RPMI8226 (cell line): ENCODE measurements at regions not wholly inside any gene's neighbourhood (a gene's known extent, or its start where the extent isn't known, plus 50 kb on each side); places are given as distances from the start of the nearest gene placed in this dataset.
"Not testable (repeated sequence)": the region's sequence is repeated elsewhere in the genome, so short reads cannot be mapped to it uniquely, and the experiment has no call there.

Experiments
- DNase-seq: peaks from one replicate; pipeline ENCODE4 v3.0.0-alpha.2; 2015

DNA sequence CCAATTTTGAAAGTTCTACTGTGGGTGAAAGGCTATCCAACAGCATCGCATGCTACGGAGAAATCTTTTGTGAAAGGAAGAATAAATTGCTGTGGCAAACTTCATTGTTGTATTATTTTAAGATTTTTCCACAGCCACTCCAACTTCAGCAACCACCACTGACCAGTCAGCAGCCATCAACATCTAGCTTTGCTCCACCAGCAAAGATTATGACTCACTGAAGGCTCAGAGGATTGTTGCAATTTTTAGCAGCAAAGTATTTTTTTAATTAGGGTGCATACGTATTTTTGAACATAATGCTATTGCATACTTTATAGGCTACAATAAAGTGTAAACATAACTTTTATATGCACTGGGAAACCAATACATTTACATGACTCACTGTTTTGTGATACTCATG lies 493.5 kb downstream of the TFAP2A start:
- no peak for DNase-seq

DNA sequence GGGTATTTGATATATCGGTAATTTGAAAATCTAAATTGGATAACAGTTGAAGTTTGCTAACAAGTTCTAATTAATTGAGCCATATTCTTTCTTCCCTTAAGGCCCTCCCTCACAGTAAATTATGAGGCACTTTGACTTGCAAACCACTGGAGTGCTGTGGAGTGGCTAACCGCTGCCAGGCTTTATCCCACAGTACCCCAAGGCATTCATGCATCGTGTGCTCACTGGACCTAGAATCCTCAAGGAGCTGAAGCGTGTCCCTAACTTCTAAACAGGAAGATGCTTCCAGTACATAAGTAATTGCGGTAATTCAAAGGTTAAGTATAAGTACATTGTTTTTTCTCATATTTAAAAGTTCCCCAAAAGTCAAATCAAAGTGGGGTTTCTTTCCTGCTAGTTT lies 499.9 kb downstream of the TFAP2A start:
- DNase-seq = no peak

DNA sequence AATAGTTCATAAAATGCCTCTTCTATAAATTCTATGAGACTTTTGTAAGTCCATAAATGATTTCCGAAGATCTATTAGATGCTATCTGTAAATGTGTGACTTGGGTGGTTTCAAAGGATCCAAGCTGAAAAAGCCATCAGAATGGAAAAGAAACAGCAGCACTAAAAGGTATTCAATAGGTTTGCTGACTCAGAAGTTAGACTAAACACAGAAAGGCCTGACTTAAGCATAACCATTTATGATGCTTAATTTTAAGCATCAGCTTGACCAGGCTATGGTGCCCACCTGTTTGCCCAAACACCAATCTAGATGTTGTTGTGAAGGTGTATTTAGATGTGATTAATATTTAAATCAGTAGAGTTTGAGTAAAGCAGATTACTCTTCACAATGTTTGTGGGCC lies 513.5 kb downstream of the TFAP2A start:
- DNase-seq = no peak

DNA sequence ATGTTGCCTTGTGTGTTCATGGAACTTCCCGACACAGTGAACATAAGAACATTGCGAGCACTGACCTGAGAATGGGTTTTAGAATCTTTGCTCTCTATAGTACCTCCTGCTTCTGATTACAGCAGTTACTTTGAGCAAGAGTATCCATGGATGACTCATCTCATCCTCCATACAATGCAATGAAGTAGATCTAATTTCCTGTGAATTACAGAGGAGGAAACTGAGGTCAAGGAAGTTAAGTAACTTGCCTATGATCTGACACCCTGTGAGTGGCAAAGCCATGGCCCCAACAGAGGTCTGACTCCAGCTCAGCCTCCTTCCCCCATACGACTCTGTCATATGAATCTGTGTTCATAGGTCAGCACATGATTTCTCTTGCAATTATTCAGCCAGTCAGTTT lies 518.1 kb downstream of the TFAP2A start:
- no peak for DNase-seq

DNA sequence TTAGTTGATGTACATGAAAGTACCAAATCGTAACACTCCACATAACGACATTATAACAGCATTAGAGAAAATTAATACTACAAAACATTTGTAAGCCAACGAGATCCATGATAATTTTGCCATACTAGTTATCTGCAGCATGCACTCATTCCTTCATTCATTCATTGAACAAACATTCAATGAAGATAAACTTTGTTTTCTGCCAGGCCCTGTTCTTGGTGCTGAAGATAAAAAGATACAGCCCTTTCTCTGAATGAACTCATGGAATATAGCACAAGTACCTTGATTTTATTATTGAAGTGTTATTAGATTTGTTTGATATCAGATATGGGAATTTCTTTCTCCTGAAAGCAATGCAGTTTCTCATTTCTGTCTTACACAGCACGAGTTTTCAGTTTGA lies 524.0 kb downstream of the TFAP2A start:
- DNase-seq = no peak

DNA sequence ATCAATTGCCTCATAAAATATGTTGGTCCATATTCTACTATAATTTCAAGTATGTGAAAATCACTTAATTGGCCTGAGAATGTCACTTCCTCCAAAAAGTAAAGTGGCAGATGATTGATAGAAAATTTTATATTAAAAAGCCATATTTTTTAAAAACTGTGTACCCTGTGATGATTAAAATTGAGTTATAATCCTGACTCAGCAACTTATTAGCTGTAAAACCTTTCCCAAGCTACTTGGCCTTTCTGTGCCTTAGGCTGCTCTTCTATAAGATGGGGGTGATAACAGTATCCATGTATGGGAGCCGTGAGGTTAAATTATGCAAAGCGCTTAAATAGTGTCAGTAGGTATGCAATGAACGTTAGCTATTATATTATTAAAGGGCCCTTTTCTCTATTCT lies 524.4 kb downstream of the TFAP2A start:
- DNase-seq = no peak

DNA sequence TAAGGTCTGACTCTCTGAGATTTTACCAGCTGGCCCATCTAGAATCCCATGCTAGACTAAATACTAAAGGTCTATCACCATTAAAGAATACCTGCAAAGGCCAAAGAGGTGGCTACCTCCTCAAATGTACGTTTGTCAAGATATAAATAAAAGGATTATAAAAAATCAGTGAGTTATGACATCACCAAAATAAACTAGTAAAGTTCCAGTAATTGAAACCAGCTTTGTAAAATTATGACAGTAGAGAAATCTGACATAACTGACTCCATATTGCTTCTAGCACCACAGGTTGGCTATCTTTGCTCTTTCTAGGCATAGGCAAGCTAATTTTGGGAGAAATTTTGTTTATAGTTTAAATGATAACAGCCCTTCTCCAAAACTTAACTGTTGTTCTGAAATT lies 536.3 kb downstream of the TFAP2A start:
- DNase-seq = no peak

DNA sequence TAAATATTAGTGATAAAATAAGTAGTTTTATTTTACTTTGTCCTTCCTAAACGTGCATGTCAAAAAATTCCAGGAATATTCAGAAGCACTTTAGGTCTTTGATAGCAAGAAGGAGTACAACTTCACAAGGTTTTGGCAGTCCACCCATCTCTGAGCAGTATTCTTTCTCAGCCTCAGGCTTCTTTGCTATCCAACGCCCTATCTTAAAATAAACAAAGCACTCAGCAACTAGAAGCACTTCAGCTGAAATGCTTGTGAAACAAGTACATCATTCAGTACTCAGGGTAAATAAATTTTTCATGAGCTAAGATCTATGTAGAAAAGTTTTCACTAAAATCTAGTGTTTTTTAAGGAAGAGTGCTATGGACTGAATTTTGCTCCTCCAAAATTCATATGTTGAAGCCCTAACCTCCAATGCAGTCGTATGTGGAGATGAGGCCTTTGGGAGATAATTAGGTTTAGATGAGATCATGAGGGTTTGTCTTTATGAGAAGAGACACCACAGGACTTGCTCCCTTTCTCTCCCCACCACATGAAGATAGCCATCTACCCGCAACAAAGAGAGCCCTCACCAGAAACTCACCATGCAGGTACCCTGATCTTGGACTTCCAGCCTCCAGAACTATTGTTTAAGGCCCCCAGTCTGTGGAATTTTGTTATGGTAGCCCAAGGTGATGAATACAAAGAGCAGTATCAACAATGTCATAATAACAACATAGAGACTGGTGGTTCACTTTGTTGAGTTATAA lies 539.1 kb downstream of the TFAP2A start:
- no peak for DNase-seq

DNA sequence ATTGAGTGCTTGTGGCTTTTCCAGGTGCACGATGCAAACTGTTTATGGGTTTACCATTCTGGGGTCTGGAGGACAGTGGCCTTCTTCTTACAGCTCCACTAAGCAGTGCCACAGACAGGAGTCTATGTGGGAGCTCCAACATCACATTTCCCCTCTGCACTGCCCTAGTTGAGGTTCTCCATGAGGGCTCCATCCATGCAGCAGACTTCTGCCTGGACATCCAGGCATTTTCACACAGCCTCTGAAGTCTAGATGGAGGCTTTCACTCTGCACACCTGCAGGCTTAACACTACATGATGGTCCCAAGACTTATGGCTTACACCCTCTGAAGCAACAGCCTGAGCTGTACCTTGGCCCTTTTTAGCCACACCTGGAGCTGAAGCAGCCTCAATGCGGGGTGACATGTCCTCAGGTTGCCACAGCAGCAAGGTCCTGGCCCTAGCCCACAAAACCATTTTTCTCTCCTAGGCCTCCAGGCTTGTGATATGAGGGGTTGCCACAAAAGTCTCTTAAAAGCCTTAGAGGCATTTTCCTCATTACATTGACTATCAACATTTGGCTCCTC lies 552.2 kb downstream of the TFAP2A start:
- no peak for DNase-seq

DNA sequence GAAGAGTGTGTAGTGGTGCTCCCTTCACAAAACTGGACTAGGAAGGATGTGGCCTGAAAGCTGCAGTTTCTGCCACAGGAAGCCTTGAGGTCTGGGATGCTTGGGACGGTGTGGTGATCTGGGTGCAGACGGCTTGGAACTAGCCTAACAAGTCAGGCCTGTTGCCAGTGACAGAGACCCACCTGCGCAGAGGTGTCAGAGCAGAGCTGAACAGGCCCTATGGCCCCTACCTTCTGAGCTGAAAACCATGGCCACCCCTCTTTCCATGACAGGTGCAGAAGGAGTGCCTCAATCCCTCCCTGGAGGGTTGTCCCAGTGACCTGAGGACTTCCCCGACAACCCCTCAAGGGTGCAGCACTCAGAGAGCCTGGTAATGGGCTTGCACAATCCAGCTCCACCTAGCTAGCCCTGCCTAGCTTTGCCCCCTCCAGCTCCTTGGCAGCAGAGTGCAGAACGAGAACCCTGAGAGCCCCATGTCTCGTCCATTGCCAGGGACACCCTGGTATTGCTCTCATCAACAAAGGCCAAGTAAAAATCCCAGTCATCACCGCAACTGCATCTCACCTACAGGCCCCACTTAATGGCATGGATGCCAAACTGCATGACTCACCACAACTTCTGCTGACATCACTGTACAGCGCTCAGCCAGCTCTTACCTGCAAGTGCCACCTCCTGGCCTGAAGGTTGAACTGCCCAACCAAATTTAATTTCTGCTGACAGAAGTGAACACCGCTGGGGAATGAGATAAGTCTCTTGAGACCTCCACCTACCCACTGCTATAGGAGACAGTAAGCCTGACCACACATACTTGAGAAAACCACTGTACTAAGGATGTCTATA lies 563.1 kb downstream of the TFAP2A start:
- DNase-seq = peak; percentile 48

DNA sequence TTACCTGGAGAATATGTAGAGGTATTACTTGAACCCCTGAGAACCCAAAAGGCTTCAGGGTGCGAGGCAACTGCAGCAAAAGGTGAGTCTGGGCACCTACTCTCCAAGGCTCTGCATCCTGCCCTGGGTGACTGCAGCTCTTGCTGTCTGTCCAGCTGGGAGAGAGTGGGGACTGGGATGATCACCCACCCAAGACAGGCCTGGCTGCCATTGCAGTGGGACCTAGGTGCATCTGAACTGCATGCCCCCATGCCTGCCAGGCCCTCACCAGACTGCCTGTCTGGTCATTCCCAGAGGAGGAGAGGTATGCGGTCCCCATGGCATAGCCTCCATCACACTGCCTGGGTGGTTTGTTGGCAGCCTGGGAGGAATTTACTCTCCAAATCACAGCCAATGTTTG lies 563.9 kb downstream of the TFAP2A start:
- no peak for DNase-seq

DNA sequence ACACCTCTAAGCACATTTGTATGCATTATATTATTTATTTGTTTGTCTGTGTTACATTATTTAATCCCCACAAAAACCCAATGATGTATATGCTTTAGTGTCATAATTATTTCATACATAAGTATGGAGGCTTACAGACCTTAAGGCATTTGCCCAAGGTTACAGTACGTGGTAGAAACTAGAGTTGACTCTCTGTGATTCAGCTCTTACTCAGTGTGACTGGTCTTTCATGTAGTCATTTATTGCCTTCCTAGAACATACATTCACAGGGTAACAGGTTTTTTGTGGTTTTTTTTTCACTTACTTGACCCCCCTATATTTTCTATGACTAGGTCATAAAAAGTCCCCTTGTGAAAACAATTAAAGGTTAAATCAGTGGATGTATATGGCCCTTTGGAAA lies 566.8 kb downstream of the TFAP2A start:
- DNase-seq = no peak

DNA sequence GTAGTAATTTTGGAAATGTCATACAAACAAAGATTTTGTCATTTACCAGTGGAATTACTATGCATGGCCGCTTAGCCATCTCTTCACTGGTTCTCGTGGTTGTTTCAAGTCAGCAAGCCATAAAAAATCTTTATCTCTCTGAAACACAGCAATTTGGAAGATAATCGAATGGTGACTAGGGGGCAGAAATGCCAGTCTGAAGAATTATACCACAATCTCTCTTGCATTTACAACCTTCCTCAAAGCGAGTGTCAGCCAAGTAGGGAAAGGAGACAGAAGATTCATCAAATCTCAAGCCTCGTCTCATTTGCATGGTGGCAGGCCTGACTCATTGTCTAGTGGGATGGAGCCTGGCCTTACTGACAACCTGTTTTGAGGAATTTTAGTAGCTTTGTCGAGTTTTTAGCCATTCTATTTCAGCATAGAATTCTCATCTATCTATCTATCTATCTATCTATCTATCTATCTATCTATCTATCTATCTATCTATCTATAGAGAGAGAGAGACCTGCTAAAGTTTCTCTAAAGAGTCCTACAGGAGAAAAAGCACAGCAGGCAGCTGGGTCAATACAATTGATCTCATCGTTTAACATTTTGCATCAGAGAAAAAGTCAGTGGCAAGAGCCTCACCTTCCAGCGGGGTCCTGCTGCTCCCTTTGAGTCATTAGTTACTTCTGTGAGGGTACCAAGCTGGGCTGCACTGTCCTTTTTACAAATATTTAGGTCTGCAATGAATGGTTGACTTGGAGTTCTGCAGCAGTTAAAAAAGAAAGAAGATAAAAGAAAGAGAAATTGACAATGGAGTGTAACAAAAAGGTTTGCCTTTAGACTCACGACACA lies 572.8 kb downstream of the TFAP2A start:
- no peak for DNase-seq

DNA sequence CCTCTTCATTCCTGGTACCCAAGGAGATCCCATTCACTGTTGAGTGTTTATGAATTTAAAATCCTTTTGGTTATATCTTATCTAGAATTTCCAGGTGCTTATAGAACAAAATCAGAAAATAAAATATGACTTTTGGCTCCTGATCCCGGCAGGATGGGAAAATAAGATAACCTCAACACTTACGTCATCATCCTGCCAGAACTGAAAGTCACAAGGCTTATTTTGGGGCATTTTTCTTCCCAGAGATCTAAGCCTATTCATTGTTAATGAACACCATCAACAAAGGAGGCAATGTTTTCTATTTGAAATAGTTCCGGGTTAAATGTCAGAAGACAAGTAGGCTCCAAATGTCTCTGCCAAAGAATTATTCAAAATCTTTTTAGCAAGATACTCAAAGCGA lies 580.6 kb downstream of the TFAP2A start:
- DNase-seq = no peak

DNA sequence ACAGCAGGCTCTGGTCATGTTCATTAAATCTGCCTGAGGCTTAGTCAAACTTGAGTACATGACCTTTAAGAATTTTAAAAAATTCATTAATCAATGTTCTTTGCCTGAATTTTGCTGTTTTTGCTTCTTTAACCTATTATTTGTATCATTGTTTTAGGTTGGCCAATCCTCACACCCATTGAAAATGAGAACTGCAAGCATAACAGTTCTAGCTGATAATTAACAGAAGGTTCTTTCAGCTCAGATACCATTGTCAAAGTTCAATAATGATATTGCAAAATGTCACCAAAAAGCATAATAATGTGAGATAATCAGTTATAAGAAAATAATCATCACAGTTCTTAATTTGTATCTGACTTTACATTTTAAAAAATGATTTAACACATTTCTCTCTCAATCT lies 583.1 kb downstream of the TFAP2A start:
- DNase-seq = no peak

DNA sequence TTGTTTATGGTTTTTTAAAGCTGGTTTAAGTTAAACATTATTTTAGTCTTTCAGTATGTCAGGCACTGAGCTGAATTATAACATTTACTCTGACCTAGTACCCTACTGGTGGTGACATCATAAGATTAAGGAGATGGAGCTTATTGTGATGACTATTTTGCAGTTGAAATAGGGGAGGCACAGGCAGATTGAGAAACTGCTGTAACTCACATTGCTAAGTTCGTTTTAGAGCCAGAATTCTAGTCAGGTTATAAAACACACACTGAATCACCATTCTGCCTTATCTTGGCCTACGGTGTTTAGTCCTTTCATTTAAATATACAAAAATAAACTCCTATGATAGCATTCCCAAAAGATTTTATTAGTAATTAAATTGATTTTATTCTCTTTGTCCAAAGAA lies 584.1 kb downstream of the TFAP2A start:
- DNase-seq = no peak

DNA sequence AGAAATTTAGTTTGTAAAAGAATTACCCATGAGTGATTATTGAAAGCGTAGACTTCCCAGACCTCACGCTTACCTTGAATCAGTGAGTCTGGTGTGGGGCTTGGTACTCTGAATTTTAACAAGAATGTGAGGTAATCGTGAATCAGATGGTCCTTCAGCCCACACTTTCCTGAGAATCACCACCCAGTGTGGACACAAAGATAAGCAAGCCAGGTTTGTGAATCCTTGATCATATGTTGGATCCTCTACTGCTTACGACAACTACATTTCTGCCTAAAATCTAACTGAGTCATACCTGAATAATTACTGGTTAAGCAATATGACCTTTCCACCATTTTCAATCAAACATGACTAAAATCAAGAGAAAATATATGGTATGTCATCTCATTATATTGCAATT lies 589.3 kb downstream of the TFAP2A start:
- DNase-seq = no peak

DNA sequence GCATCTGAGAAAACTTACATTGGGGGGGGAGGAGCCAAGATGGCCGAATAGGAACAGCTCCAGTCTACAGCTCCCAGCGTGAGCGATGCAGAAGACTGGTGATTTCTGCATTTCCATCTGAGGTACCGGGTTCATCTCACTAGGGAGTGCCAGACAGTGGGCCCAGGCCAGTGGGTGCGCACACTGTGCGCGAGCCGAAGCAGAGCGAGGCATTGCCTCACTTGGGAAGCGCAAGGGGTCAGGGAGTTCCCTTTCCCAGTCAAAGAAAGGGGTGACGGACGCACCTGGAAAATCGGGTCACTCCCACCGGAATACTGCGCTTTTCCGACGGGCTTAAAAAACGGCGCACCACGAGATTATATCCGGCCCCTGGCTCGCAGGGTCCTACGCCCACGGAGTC lies 604.1 kb downstream of the TFAP2A start:
- not testable (repeated sequence) for DNase-seq

DNA sequence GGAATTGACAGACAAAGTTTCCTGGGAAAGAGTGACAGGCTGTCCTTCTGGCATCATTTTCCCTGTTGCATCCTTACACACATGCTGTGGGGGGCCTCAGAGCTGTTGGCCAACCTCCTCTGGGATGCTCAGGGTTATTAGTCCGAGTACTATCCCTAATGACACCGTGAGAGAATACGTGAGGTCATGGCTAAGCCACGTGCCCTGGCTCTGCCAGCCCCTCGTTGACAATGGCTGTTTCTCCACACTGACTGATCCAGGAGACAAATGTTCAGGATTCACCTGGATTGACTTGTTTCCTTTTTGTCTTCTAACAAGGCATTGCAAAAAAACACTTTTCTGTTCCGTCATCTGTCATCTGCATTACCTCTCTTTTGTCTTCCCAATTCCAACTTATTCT lies 604.6 kb downstream of the TFAP2A start:
- no peak for DNase-seq

DNA sequence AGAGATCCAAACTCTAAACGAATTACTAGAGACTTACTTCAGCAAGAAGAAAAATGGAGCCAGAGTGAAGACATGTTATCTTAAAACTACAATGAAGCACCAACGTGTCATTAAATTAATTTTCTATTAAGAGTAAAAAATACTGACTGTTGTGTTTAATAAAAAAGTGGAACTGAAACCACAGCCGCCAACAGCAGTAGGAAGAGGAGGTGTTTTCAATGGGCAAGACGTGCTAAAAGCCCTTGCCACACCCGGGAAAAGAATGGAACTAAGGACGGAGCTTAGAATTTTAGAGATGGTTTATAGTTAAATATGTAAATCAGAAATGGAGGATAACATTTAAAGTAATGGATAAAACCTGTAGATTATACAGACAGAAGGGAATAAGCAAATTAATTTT lies 608.7 kb downstream of the TFAP2A start:
- peak; percentile 59 for DNase-seq

DNA sequence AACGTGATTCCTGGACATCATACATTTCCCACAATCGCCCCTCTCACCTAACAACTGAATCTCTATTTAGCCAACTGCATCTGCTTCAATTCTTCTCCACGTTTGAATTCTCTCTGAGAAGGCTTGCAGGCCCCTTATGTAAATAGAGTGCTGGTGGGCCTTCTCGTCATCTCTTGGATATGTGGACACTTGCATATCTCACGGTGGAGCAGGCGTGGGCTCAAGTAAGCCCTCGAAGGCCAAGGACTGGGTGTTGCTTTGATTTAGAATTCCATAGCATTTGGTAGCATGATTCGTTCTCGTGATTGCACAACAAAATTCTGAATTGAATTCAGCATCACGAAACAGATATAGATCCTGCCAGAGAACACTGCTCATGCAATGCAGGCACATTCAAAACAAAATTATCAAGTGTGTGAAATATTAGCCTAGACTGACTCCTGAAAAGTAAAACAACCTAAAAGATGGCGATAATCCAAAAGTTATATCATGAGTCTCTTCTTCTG lies 613.6 kb downstream of the TFAP2A start:
- DNase-seq = no peak

DNA sequence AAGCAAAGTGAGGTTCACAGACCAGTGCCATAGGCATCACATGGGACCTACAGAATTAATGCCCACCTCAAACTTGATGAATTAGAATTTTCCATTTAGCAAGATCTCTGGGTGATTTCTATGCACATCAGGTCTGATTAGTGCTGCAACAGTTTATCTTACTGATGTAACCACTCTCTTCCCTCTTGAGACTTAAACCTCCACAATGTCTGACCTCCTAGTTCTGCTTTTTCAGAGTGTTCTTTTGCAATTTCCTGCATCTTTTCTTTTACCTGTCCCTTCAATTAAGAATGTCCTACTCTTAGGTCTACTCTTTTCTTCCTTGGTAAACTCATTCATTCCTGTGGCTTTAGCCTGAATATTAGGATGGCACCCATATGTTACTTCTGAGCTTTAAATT lies 615.3 kb downstream of the TFAP2A start:
- DNase-seq = no peak

DNA sequence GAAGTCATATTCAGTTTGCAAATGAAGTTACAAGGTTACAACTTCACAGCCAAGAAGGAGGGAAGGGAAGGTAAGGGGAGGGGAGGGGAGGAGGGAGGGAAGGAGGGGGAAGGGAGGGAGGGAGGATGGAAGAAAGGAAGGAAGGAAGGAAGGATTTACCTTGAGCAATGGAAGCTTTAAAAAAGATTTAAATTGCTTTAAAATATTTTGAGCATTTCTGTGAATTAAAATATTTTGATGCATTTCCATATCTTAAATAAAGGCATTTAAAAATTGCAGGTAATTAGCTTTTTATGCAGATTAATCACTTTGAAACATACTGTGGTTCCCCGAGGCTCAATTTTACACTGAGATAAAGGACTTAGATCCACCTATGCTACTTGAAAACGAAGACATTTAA lies 618.0 kb downstream of the TFAP2A start:
- no peak for DNase-seq
